OCI-LY7 (cell line): ENCODE measurements at regions not wholly inside any gene's neighbourhood (a gene's known extent, or its start where the extent isn't known, plus 50 kb on each side); places are given as distances from the start of the nearest gene placed in this dataset.

Experiments used
- BruUV-seq: library from RNA; stranded (reverse); fragments of 400-500 nt; replicated peaks from 2 replicates; lab custom pipeline; 2021; lab: Mats Ljungman, UMichigan
- CTCF ChIA-PET: fragments of 300-600 bp; sonication (Branson Sonifier 250); formaldehyde crosslinking; loops from one replicate; lab custom pipeline; 2022; ENCODE audit warnings: antibody characterized with exemption; ENCODE audit not compliant: unreplicated experiment; lab: Charles Lee
- POLR2A ChIA-PET: fragments of 300-600 bp; sonication (Branson Sonifier 250); formaldehyde crosslinking; loops from one replicate; lab custom pipeline; 2022; ENCODE audit warnings: antibody characterized with exemption; lab: Charles Lee
- DNase-seq: peaks from one replicate; pipeline ENCODE4 v3.0.0-alpha.2; 2015; ENCODE audit warnings: low spot score
- H2AFZ ChIP-seq: fragments of 200-600 bp; sonication (generic), shearing (Covaris generic); 2 replicates; pipeline ENCODE4 v1.6.1; 2014; ENCODE audit warnings: mild to moderate bottlenecking, antibody characterized with exemption, low read length, moderate library complexity
- H3K27ac ChIP-seq: fragments of 200-600 bp; sonication (generic); 2 replicates; pipeline ENCODE4 v1.5.1; 2014; ENCODE audit warnings: mixed run types, low read depth, mild to moderate bottlenecking, moderate library complexity, low read length, inconsistent platforms; ENCODE audit not compliant: poor library complexity, severe bottlenecking
- H3K36me3 ChIP-seq: fragments of 200-600 bp; sonication (generic); 2 replicates; pipeline ENCODE4 v1.6.1; 2014; ENCODE audit warnings: mild to moderate bottlenecking, antibody characterized with exemption, low read length, moderate library complexity, mixed read lengths; ENCODE audit not compliant: insufficient read depth
- H3K4me1 ChIP-seq: fragments of 200-600 bp; sonication (generic); 2 replicates; pipeline ENCODE4 v1.5.1; 2014; ENCODE audit warnings: mild to moderate bottlenecking, low read length; ENCODE audit not compliant: insufficient read depth, poor library complexity, severe bottlenecking
- H3K4me2 ChIP-seq: fragments of 200-600 bp; sonication (generic); 2 replicates; pipeline ENCODE4 v1.6.1; 2014; ENCODE audit warnings: mild to moderate bottlenecking, low read length
- H3K4me3 ChIP-seq: fragments of 200-600 bp; sonication (generic); 2 replicates; pipeline ENCODE4 v1.5.1; 2014; ENCODE audit warnings: mild to moderate bottlenecking, low read depth, low read length; ENCODE audit not compliant: poor library complexity, severe bottlenecking
- H3K79me2 ChIP-seq: fragments of 200-600 bp; sonication (generic); 2 replicates; pipeline ENCODE4 v1.6.1; 2016; ENCODE audit warnings: low read depth, mild to moderate bottlenecking, low read length, moderate library complexity, mixed read lengths; ENCODE audit not compliant: insufficient read depth
- H3K9me2 ChIP-seq: fragments of 200-600 bp; sonication (generic); 2 replicates; pipeline ENCODE4 v1.6.1; 2016; ENCODE audit warnings: mild to moderate bottlenecking, low read length, mixed read lengths; ENCODE audit not compliant: insufficient read depth
- H3K9me3 ChIP-seq: fragments of 200-600 bp; sonication (generic); 2 replicates; pipeline ENCODE4 v1.6.1; 2014; ENCODE audit warnings: mild to moderate bottlenecking, mixed run types, low read length, mixed read lengths
- H4K20me1 ChIP-seq: fragments of 200-600 bp; sonication (generic); 2 replicates; pipeline ENCODE4 v1.6.1; 2014; ENCODE audit warnings: mild to moderate bottlenecking, antibody characterized with exemption, low read length, moderate library complexity, mixed read lengths; ENCODE audit not compliant: insufficient read depth
- EZH2phosphoT487 ChIP-seq: fragments of 200-600 bp; sonication (generic); IDR thresholded peaks from 2 replicates; pipeline ENCODE4 v1.6.1; 2018; ENCODE audit warnings: low read depth, borderline replicate concordance, mild to moderate bottlenecking, mixed run types, antibody characterized with exemption, low read length, moderate library complexity, mixed read lengths
- intact Hi-C: fragments of 100-400 bp; cut with micrococcal nuclease; formaldehyde crosslinking; loops from one replicate; pipeline ENCODE4 v1.10.0; 2022; ENCODE audit not compliant: unreplicated experiment
- TF ChIP-seq, protein P1 (sequence below): fragments of 200-600 bp; sonication (generic); conservative IDR thresholded peaks from 2 replicates; pipeline ENCODE4 v1.5.1; 2014; ENCODE audit warnings: mild to moderate bottlenecking, antibody characterized with exemption, low read length, moderate library complexity, mixed read lengths

DNA sequence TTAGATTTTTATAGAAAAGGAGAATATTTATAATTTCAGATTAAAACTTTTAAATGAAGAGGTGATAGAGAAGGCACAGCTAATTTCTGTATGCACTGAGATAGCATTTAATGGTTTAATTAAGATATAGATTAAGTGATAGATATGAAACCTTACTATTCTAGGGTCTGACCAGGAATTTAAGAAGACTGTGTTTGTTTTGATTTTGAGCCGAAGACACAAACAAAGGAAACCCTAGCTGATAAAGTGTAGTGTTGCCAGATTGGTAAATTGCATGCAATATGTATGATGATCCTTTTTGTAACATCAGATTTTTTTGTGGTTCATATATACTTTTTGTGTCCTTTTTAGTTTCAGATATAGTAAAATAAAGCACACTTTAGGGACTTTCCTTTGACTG, 141.8 kb downstream of the ZPLD1 start:
- no peak for DNase-seq
- POLR2A ChIA-PET, result interaction anchor here (0.6 to 0.7 kb wide), 2 partner anchors 8 to 136 kb away, joined by 4 read pairs; no protein-coding TSS in a partner anchor
- H3K4me2 ChIP-seq, result no peak overlapping the region
- no peaks in the 10 kb centered on the region for H3K36me3 ChIP-seq
- intact Hi-C loops, result no loop called here
- H4K20me1 ChIP-seq, result no peaks in the 10 kb centered on the region
- H3K4me1 ChIP-seq, result no peaks in the 10 kb centered on the region
- H2AFZ ChIP-seq, result no peak overlapping the region
- no peaks in the 10 kb centered on the region for H3K9me3 ChIP-seq
- H3K79me2 ChIP-seq, result no peaks in the 10 kb centered on the region
- no peaks in the 10 kb centered on the region for H3K9me2 ChIP-seq
- CTCF ChIA-PET, result no interaction called here
- BruUV-seq, result no TSS peak
- no peak overlapping the region for H3K4me3 ChIP-seq
- TF ChIP-seq, protein P1, sequence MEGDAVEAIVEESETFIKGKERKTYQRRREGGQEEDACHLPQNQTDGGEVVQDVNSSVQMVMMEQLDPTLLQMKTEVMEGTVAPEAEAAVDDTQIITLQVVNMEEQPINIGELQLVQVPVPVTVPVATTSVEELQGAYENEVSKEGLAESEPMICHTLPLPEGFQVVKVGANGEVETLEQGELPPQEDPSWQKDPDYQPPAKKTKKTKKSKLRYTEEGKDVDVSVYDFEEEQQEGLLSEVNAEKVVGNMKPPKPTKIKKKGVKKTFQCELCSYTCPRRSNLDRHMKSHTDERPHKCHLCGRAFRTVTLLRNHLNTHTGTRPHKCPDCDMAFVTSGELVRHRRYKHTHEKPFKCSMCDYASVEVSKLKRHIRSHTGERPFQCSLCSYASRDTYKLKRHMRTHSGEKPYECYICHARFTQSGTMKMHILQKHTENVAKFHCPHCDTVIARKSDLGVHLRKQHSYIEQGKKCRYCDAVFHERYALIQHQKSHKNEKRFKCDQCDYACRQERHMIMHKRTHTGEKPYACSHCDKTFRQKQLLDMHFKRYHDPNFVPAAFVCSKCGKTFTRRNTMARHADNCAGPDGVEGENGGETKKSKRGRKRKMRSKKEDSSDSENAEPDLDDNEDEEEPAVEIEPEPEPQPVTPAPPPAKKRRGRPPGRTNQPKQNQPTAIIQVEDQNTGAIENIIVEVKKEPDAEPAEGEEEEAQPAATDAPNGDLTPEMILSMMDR, result no peak
- no peak for TF ChIP-seq EZH2phosphoT487
- H3K27ac ChIP-seq, result no peak overlapping the region

DNA sequence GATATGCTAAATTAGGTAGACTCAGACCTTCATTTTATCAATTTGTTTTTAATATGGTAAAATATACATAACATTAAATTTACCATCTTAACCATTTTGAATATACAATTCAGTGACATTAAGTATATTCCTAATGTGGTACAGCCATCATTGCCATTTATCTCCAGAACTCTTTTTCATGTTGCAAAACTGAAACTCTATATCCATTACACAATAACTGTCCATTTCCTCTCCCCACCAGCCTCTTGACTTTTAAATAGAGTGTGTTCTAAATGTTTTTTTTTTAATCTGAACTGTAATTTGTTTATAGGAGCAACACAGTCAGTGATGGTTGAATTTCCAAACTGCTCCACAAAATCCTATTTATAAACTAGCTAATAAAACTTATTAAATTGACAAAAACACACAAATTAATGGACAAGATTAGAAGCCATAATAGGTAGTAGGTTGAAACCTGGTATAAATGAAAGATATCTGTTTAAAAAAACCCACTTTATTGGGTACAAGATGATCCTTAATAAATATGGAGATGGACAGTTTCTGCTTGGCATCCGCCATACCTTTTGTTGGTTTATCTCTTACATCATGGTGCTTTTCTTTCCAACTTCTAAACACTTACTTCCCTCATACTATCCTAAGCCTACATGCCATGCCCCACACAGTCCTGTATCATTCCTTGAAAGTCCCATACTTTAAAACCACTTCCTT, 142.4 kb downstream of the ZPLD1 start:
- ChIA-PET POLR2A (interaction anchor here (0.7 kb wide), 1 partner anchor 9 kb away, joined by 4 read pairs; no protein-coding TSS in a partner anchor), CTCF (no interaction called here)
- H3K4me1 ChIP-seq, result no peaks in the 10 kb centered on the region
- intact Hi-C loops, result no loop called here
- H3K36me3 ChIP-seq, result no peaks in the 10 kb centered on the region
- no peak overlapping the region for H2AFZ ChIP-seq
- H3K9me3 ChIP-seq, result no peaks in the 10 kb centered on the region
- BruUV-seq, result no TSS peak
- no peak overlapping the region for H3K4me2 ChIP-seq
- no peak overlapping the region for H3K4me3 ChIP-seq
- H4K20me1 ChIP-seq, result no peaks in the 10 kb centered on the region
- no peak for DNase-seq
- no peaks in the 10 kb centered on the region for H3K79me2 ChIP-seq
- H3K9me2 ChIP-seq, result no peaks in the 10 kb centered on the region
- no peak for TF ChIP-seq EZH2phosphoT487
- TF ChIP-seq, protein P1, result no peak
- H3K27ac ChIP-seq, result no peak overlapping the region

DNA sequence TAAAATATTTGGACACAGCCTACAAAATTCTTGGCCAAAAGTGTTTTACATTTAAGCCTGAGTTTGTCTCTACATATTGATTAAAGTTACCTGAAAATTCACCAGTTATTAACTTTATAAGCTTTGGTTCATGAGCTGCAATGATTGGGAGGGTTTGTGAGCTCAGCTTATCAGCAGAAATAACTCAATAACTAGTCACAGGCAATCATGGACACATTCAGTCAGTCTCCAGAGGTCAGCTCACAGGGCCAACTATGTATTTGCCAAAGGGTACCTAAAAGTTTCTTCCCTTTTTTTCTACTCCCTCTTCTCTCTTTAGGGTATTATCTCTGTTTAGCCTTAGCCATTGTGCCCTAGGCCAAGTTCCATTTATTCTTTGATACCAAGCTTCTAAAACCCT, 145.9 kb downstream of the ZPLD1 start:
- no peak overlapping the region for H3K4me3 ChIP-seq
- H2AFZ ChIP-seq, result no peak overlapping the region
- intact Hi-C loops, result no loop called here
- H3K9me3 ChIP-seq, result no peaks in the 10 kb centered on the region
- no peaks in the 10 kb centered on the region for H3K36me3 ChIP-seq
- ChIA-PET POLR2A (interaction anchor here (0.8 kb wide), 1 partner anchor 8 kb away, joined by 4 read pairs; no protein-coding TSS in a partner anchor), CTCF (no interaction called here)
- H3K4me2 ChIP-seq, result no peak overlapping the region
- H4K20me1 ChIP-seq, result no peaks in the 10 kb centered on the region
- no peaks in the 10 kb centered on the region for H3K79me2 ChIP-seq
- H3K9me2 ChIP-seq, result no peaks in the 10 kb centered on the region
- no peak overlapping the region for H3K27ac ChIP-seq
- BruUV-seq, result no TSS peak
- TF ChIP-seq, protein P1, result no peak
- no peak for TF ChIP-seq EZH2phosphoT487
- H3K4me1 ChIP-seq, result no peaks in the 10 kb centered on the region
- no peak for DNase-seq
